SK-N-SH treated with all-trans-retinoic acid at 6 μM for 48 hours (cell line): ENCODE measurements at regions not wholly inside any gene's neighbourhood (a gene's known extent, or its start where the extent isn't known, plus 50 kb on each side); places are given as distances from the start of the nearest gene placed in this dataset.

Experiments used
- ATAC-seq: fragments of 200-7000 bp; cut with Tn5 transposase; 3 replicates; pipeline ENCODE4 v1.9.1; 2020; ENCODE audit warnings: mild to moderate bottlenecking, moderate library complexity
- ARNTL ChIP-seq: fragments of 450-650 bp; formaldehyde crosslinking; IDR thresholded peaks from 2 replicates; pipeline ENCODE4 v1.5.0; 2020; ENCODE audit warnings: low read depth, mild to moderate bottlenecking, moderate library complexity, borderline replicate concordance
- BACH2 ChIP-seq: fragments of 250-450 bp; sonication (Bioruptor Pico); IDR thresholded peaks from 2 replicates; pipeline ENCODE4 v1.9.0; 2021; ENCODE audit warnings: mild to moderate bottlenecking, borderline replicate concordance
- CSDC2 ChIP-seq: fragments of 250-450 bp; sonication (Bioruptor Pico); IDR thresholded peaks from 2 replicates; pipeline ENCODE4 v1.5.0; 2020; ENCODE audit warnings: mild to moderate bottlenecking, moderate library complexity
- ESRRG ChIP-seq: fragments of 250-450 bp; sonication (Bioruptor Pico); IDR thresholded peaks from 2 replicates; pipeline ENCODE4 v1.6.1; 2021; ENCODE audit warnings: mild to moderate bottlenecking
- GLIS3 ChIP-seq: fragments of 250-450 bp; sonication (Bioruptor Pico); IDR thresholded peaks from 2 replicates; pipeline ENCODE4 v1.5.0; 2020; ENCODE audit warnings: mild to moderate bottlenecking, moderate library complexity
- ISL1 ChIP-seq: fragments of 250-450 bp; sonication (Bioruptor Pico); IDR thresholded peaks from 2 replicates; pipeline ENCODE4 v2.1.2; 2022; ENCODE audit warnings: mild to moderate bottlenecking, moderate library complexity
- OSR1 ChIP-seq: fragments of 250-450 bp; sonication (Bioruptor Pico); IDR thresholded peaks from 2 replicates; pipeline ENCODE4 v1.8.0; 2022; ENCODE audit warnings: moderate library complexity, mild to moderate bottlenecking, inconsistent platforms
- PPARA ChIP-seq: fragments of 250-450 bp; sonication (Bioruptor Pico); IDR thresholded peaks from 2 replicates; pipeline ENCODE4 v1.5.0; 2020; ENCODE audit warnings: mild to moderate bottlenecking, borderline replicate concordance
- RARB ChIP-seq: fragments of 250-450 bp; sonication (Bioruptor Pico); IDR thresholded peaks from 2 replicates; pipeline ENCODE4 v1.8.0; 2021; ENCODE audit warnings: mild to moderate bottlenecking, moderate library complexity
- SNAI2 ChIP-seq: fragments of 250-450 bp; sonication (Bioruptor Pico); IDR thresholded peaks from 2 replicates; pipeline ENCODE4 v1.5.0; 2020; ENCODE audit warnings: mild to moderate bottlenecking, moderate library complexity
- TCF4 ChIP-seq: fragments of 250-450 bp; sonication (Bioruptor Pico); IDR thresholded peaks from 2 replicates; pipeline ENCODE4 v1.8.0; 2021; ENCODE audit warnings: mild to moderate bottlenecking, moderate library complexity, borderline replicate concordance
- TOX ChIP-seq: fragments of 250-450 bp; sonication (Bioruptor Pico); IDR thresholded peaks from 2 replicates; pipeline ENCODE4 v1.8.0; 2021; ENCODE audit warnings: mild to moderate bottlenecking, moderate library complexity, borderline replicate concordance
- ZC3H10 ChIP-seq: fragments of 250-450 bp; sonication (Bioruptor Pico); IDR thresholded peaks from 2 replicates; pipeline ENCODE4 v1.5.1; 2021; ENCODE audit warnings: mild to moderate bottlenecking, moderate library complexity
- ZFP3 ChIP-seq: fragments of 250-450 bp; sonication (Bioruptor Pico); IDR thresholded peaks from 2 replicates; pipeline ENCODE4 v1.5.0; 2020; ENCODE audit warnings: mild to moderate bottlenecking, moderate library complexity
- ZFP30 ChIP-seq: fragments of 450-650 bp; formaldehyde crosslinking; IDR thresholded peaks from 2 replicates; pipeline ENCODE4 v1.5.0; 2022; ENCODE audit warnings: mild to moderate bottlenecking, moderate library complexity
- ZNF565 ChIP-seq: fragments of 450-650 bp; formaldehyde crosslinking; conservative IDR thresholded peaks from 2 replicates; pipeline ENCODE4 v1.5.0; 2020; ENCODE audit warnings: low read depth, mild to moderate bottlenecking, moderate library complexity
- ZNF70 ChIP-seq: fragments of 450-650 bp; formaldehyde crosslinking; IDR thresholded peaks from 2 replicates; pipeline ENCODE4 v1.5.0; 2020; ENCODE audit warnings: mild to moderate bottlenecking, moderate library complexity
- ZNF8 ChIP-seq: fragments of 450-650 bp; formaldehyde crosslinking; IDR thresholded peaks from 2 replicates; pipeline ENCODE4 v1.5.0; 2020; ENCODE audit warnings: mild to moderate bottlenecking, moderate library complexity
- TF ChIP-seq, protein P1 (sequence below): fragments of 250-450 bp; sonication (Bioruptor Pico); IDR thresholded peaks from 2 replicates; pipeline ENCODE4 v1.5.0; 2020; ENCODE audit warnings: mild to moderate bottlenecking, moderate library complexity
- TF ChIP-seq, protein P2 (sequence below): fragments of 250-450 bp; sonication (Bioruptor Pico); IDR thresholded peaks from 2 replicates; pipeline ENCODE4 v1.5.1; 2021; ENCODE audit warnings: mild to moderate bottlenecking, moderate library complexity
- TF ChIP-seq, protein P3 (sequence below): fragments of 250-450 bp; sonication (Bioruptor Pico); IDR thresholded peaks from 2 replicates; pipeline ENCODE4 v1.8.0; 2021; ENCODE audit warnings: low read depth, mild to moderate bottlenecking, moderate library complexity, borderline replicate concordance
- TF ChIP-seq, protein P4 (sequence below): fragments of 250-450 bp; sonication (Bioruptor Pico); IDR thresholded peaks from 2 replicates; pipeline ENCODE4 v1.8.0; 2020; ENCODE audit warnings: mild to moderate bottlenecking, moderate library complexity, borderline replicate concordance

DNA sequence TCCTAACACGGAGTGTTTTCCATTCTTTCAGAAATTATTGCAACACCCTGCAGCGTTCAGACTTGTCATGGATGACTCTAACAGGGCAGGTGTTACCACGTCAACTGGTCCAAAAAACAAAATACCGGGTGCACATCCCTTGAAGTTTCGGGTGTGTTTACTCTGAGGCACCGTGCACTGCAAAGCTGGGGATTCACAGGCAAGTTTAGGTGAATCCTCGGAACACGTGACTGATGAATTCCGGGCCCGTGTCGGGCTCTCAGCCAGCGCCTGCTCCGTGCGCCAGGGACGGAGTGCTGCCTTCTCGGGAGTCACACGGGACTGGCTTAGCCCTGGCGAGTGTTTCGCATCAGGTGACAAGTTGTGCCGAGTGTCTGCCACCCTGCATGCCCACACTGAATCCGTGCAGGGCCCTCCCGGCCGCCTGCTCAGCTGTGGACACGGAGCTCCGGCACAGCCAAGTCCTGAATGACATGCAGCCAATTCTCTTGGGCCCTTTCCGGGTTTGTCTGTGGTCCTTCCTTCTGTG lies 66.0 kb upstream of the IRX4 start:
- TF ChIP-seq, protein P1, sequence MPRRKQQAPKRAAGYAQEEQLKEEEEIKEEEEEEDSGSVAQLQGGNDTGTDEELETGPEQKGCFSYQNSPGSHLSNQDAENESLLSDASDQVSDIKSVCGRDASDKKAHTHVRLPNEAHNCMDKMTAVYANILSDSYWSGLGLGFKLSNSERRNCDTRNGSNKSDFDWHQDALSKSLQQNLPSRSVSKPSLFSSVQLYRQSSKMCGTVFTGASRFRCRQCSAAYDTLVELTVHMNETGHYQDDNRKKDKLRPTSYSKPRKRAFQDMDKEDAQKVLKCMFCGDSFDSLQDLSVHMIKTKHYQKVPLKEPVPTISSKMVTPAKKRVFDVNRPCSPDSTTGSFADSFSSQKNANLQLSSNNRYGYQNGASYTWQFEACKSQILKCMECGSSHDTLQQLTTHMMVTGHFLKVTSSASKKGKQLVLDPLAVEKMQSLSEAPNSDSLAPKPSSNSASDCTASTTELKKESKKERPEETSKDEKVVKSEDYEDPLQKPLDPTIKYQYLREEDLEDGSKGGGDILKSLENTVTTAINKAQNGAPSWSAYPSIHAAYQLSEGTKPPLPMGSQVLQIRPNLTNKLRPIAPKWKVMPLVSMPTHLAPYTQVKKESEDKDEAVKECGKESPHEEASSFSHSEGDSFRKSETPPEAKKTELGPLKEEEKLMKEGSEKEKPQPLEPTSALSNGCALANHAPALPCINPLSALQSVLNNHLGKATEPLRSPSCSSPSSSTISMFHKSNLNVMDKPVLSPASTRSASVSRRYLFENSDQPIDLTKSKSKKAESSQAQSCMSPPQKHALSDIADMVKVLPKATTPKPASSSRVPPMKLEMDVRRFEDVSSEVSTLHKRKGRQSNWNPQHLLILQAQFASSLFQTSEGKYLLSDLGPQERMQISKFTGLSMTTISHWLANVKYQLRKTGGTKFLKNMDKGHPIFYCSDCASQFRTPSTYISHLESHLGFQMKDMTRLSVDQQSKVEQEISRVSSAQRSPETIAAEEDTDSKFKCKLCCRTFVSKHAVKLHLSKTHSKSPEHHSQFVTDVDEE (CRISPR knock-in tag) = no peak
- no peak for TF ChIP-seq TOX (CRISPR knock-in tag)
- no peak for TF ChIP-seq ZFP30
- TF ChIP-seq ISL1 = no peak
- no peak for TF ChIP-seq ESRRG
- TF ChIP-seq GLIS3 = no peak
- TF ChIP-seq BACH2 = no peak
- TF ChIP-seq, protein P2, sequence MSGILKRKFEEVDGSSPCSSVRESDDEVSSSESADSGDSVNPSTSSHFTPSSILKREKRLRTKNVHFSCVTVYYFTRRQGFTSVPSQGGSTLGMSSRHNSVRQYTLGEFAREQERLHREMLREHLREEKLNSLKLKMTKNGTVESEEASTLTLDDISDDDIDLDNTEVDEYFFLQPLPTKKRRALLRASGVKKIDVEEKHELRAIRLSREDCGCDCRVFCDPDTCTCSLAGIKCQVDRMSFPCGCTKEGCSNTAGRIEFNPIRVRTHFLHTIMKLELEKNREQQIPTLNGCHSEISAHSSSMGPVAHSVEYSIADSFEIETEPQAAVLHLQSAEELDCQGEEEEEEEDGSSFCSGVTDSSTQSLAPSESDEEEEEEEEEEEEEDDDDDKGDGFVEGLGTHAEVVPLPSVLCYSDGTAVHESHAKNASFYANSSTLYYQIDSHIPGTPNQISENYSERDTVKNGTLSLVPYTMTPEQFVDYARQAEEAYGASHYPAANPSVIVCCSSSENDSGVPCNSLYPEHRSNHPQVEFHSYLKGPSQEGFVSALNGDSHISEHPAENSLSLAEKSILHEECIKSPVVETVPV = no peak
- TF ChIP-seq ZNF565 = no peak
- no peak for TF ChIP-seq RARB (CRISPR knock-in tag)
- TF ChIP-seq ZNF8 (CRISPR knock-in tag) = no peak
- no peak for TF ChIP-seq CSDC2 (CRISPR knock-in tag)
- TF ChIP-seq PPARA = no peak
- no peak for TF ChIP-seq SNAI2 (CRISPR knock-in tag)
- no peak for TF ChIP-seq ZC3H10 (CRISPR knock-in tag)
- no peak for ATAC-seq

DNA sequence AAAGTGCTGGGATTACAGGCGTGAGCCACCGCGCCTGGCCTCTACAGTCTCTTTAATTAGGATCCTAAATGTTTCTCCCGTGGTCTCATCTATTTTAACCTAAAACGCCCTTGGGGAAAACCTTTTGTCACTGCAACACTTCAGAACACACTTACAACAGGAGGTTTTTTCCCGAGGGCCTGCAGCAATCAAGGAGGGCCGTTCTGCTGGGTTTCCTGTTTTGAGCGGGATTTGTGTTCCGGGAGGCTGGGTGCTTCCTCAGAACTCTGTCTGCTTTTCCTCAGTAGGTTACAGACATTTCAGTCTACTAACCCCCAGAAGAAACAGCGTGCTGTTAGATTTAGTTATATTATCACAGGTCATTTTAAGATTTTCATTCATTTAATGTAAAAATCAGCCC lies 65.4 kb upstream of the IRX4 start:
- no peak for ATAC-seq
- TF ChIP-seq TOX (CRISPR knock-in tag) (no peak), ZC3H10 (CRISPR knock-in tag) (no peak), ZNF70 (no peak), ZFP30 (no peak), SNAI2 (CRISPR knock-in tag) (no peak), CSDC2 (CRISPR knock-in tag) (no peak), ZNF565 (no peak), ZFP3 (no peak), TCF4 (CRISPR knock-in tag) (no peak), PPARA (no peak)
- TF ChIP-seq, protein P3, sequence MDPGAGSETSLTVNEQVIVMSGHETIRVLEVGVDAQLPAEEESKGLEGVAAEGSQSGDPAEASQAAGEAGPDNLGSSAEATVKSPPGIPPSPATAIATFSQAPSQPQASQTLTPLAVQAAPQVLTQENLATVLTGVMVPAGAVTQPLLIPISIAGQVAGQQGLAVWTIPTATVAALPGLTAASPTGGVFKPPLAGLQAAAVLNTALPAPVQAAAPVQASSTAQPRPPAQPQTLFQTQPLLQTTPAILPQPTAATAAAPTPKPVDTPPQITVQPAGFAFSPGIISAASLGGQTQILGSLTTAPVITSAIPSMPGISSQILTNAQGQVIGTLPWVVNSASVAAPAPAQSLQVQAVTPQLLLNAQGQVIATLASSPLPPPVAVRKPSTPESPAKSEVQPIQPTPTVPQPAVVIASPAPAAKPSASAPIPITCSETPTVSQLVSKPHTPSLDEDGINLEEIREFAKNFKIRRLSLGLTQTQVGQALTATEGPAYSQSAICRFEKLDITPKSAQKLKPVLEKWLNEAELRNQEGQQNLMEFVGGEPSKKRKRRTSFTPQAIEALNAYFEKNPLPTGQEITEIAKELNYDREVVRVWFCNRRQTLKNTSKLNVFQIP = no peak
- TF ChIP-seq, all 23 proteins: peak for 0

DNA sequence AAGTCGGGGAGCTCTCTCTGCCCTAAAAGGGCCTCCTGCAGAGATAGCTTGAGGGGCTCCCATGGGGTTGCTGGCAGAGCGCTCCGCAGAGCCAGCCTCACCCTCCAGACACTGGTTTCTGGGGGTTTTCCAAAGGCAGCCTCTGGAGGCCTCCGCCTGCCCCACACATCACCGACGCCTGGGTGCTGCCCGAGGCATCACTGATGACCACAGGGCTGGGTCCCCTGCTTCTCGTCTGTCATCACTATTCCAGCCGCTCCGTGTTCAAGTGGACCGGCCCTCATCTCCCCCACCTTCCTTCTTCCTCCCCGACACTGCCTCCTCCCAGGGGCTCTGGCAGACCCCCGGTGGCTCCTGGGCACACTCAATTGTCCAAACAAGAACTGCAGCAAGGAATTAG lies 64.1 kb upstream of the IRX4 start:
- ATAC-seq = no peak; the same call in 2 of the 3 replicates
- no peak for TF ChIP-seq GLIS3
- TF ChIP-seq, protein P4, sequence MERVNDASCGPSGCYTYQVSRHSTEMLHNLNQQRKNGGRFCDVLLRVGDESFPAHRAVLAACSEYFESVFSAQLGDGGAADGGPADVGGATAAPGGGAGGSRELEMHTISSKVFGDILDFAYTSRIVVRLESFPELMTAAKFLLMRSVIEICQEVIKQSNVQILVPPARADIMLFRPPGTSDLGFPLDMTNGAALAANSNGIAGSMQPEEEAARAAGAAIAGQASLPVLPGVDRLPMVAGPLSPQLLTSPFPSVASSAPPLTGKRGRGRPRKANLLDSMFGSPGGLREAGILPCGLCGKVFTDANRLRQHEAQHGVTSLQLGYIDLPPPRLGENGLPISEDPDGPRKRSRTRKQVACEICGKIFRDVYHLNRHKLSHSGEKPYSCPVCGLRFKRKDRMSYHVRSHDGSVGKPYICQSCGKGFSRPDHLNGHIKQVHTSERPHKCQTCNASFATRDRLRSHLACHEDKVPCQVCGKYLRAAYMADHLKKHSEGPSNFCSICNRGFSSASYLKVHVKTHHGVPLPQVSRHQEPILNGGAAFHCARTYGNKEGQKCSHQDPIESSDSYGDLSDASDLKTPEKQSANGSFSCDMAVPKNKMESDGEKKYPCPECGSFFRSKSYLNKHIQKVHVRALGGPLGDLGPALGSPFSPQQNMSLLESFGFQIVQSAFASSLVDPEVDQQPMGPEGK (CRISPR knock-in tag) = no peak
- TF ChIP-seq OSR1 = no peak
- TF ChIP-seq ZC3H10 (CRISPR knock-in tag) = no peak
- TF ChIP-seq TCF4 (CRISPR knock-in tag) = no peak
- TF ChIP-seq ESRRG = no peak
- TF ChIP-seq, protein P1 (CRISPR knock-in tag) = no peak
- TF ChIP-seq RARB (CRISPR knock-in tag) = no peak
- TF ChIP-seq ZNF8 (CRISPR knock-in tag) = no peak
- TF ChIP-seq, protein P2 = no peak
- no peak for TF ChIP-seq ZNF565
- no peak for TF ChIP-seq ARNTL
- TF ChIP-seq, protein P3 = no peak
- no peak for TF ChIP-seq BACH2
- TF ChIP-seq PPARA = no peak
